ENCODE measurements at regions not wholly inside any gene's neighbourhood (a gene's known extent, or its start where the extent isn't known, plus 50 kb on each side); places are given as distances from the start of the nearest gene placed in this dataset.

DNA sequence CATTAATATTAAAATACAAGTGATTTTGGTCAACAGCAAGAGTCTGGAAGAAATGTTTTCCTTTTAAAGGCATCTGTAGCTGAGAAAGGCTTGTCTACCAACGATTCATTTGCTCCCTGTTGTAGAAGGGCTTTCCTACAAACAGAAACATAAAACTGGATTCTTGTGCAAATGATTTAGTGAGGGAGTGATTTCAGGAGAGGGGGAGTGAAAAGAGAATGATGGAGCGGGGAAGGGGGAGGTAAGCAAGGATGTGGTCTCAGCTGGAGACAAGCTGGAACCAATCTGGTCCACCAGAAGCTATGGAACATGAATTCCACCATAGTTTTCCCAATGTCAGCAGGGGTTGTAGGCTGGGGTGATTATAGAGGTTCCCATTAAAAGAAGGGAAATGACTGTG is 196.3 kb downstream of the FBXO4 start:
- TF ChIP-seq POLR2A (IDR thresholded peaks at IDR 0.05), result no peak
- TF ChIP-seq, protein P1, sequence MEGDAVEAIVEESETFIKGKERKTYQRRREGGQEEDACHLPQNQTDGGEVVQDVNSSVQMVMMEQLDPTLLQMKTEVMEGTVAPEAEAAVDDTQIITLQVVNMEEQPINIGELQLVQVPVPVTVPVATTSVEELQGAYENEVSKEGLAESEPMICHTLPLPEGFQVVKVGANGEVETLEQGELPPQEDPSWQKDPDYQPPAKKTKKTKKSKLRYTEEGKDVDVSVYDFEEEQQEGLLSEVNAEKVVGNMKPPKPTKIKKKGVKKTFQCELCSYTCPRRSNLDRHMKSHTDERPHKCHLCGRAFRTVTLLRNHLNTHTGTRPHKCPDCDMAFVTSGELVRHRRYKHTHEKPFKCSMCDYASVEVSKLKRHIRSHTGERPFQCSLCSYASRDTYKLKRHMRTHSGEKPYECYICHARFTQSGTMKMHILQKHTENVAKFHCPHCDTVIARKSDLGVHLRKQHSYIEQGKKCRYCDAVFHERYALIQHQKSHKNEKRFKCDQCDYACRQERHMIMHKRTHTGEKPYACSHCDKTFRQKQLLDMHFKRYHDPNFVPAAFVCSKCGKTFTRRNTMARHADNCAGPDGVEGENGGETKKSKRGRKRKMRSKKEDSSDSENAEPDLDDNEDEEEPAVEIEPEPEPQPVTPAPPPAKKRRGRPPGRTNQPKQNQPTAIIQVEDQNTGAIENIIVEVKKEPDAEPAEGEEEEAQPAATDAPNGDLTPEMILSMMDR (IDR thresholded peaks at IDR 0.05), result no peak
